ENCODE measurements at regions not wholly inside any gene's neighbourhood (a gene's known extent, or its start where the extent isn't known, plus 50 kb on each side); places are given as distances from the start of the nearest gene placed in this dataset.

- no peaks in the 10 kb centered on the region for H3K27me3 ChIP-seq (ENCODE audit: control insufficient read depth in 4 of 4, insufficient read depth in 4 of 4, low read length in 3 of 4)
- no peak for DNase-seq (ENCODE audit: low spot score)
- no peak for TF ChIP-seq HNF4G (IDR thresholded peaks at IDR 0.05)
- TF ChIP-seq JUND (IDR thresholded peaks at IDR 0.05): no peak
- TF ChIP-seq CTCF (IDR thresholded peaks at IDR 0.05; ENCODE audit: low read depth, low read length, missing input control): no peak
- no peak for TF ChIP-seq FOXA2 (IDR thresholded peaks at IDR 0.05)
- no peak for TF ChIP-seq GABPA (IDR thresholded peaks at IDR 0.05 in 1 of 2, conservative IDR thresholded peaks at IDR 0.05 in 1 of 2)
- no peak for TF ChIP-seq RAD21 (IDR thresholded peaks at IDR 0.05)
- TF ChIP-seq SP1 (IDR thresholded peaks at IDR 0.05): no peak
- H3K9ac ChIP-seq (ENCODE audit: low read depth in 1 of 2, low read length in 2 of 2): no peak overlapping the region
- 94% methylated on average over 2 of the region's 2 CpGs for WGBS
- peaks cover 0 to 2% (median 0%) of the 10 kb centered on the region in 4 donors for H3K4me1 ChIP-seq (ENCODE audit: control insufficient read depth in 4 of 4, insufficient read depth in 4 of 4, low read length in 3 of 4)
- H3K9me3 ChIP-seq (ENCODE audit: control insufficient read depth in 4 of 4, low read length in 3 of 4): no peaks in the 10 kb centered on the region
- H3K27ac ChIP-seq (ENCODE audit: low read depth in 1 of 2, low read length in 2 of 2): no peak overlapping the region
- no peaks in the 10 kb centered on the region for H3K36me3 ChIP-seq (ENCODE audit: control insufficient read depth in 4 of 4, insufficient read depth in 3 of 4, low read depth in 1 of 4, low read length in 3 of 4)
- H3K4me3 ChIP-seq (ENCODE audit: low read depth in 1 of 3, low read length in 3 of 3): no peak overlapping the region
Measured at GRCh38 chrY:19570999-19571398, 173.5 kb downstream of the KDM5D start.

- H3K36me3 ChIP-seq (ENCODE audit: control insufficient read depth in 4 of 4, insufficient read depth in 3 of 4, low read depth in 1 of 4, low read length in 3 of 4): no peaks in the 10 kb centered on the region
- peak overlapping the region in 1 of 2 donors; percentile 89 for H3K9ac ChIP-seq (ENCODE audit: low read depth in 1 of 2, low read length in 2 of 2)
- TF ChIP-seq HNF4G (IDR thresholded peaks at IDR 0.05) (no peak), EGR1 (IDR thresholded peaks at IDR 0.05; ENCODE audit: low read depth in 2 of 2) (no peak), SP1 (IDR thresholded peaks at IDR 0.05) (no peak), YY1 (IDR thresholded peaks at IDR 0.05) (no peak), HNF4A (conservative IDR thresholded peaks at IDR 0.05) (no peak), MAX (IDR thresholded peaks at IDR 0.05) (no peak), CTCF (IDR thresholded peaks at IDR 0.05; ENCODE audit: low read depth, low read length, missing input control) (no peak), GABPA (IDR thresholded peaks at IDR 0.05 in 1 of 2, conservative IDR thresholded peaks at IDR 0.05 in 1 of 2) (no peak), RAD21 (IDR thresholded peaks at IDR 0.05) (no peak), TAF1 (conservative IDR thresholded peaks at IDR 0.05) (no peak), JUND (IDR thresholded peaks at IDR 0.05) (no peak)
- under 1% methylated on average over 14 of the region's 14 CpGs for WGBS
- H3K27me3 ChIP-seq (ENCODE audit: control insufficient read depth in 4 of 4, insufficient read depth in 4 of 4, low read length in 3 of 4): no peaks in the 10 kb centered on the region
- no peak for DNase-seq (ENCODE audit: low spot score)
- peak overlapping the region in 2 of 3 donors; percentile 18 to 56 for H3K4me3 ChIP-seq (ENCODE audit: low read depth in 1 of 3, low read length in 3 of 3)
- no peak overlapping the region for H3K27ac ChIP-seq (ENCODE audit: low read depth in 1 of 2, low read length in 2 of 2)
- H3K4me1 ChIP-seq (ENCODE audit: control insufficient read depth in 4 of 4, insufficient read depth in 4 of 4, low read length in 3 of 4): peaks cover 0 to 2% (median 0%) of the 10 kb centered on the region in 4 donors
- no peaks in the 10 kb centered on the region for H3K9me3 ChIP-seq (ENCODE audit: control insufficient read depth in 4 of 4, low read length in 3 of 4)
Measured at GRCh38 chrY:19567943-19568342, 176.6 kb downstream of the KDM5D start.

All from liver (tissue), 8 donors.